Stimulated activated naive B cell treated with anti-CD40 and anti-IgM and Interleukin-4, amounts not matched to agents 10 μg/mL and 1 μg/mL and 100 μg/mL, for 72 hours (primary cell): ENCODE measurements at regions not wholly inside any gene's neighbourhood (a gene's known extent, or its start where the extent isn't known, plus 50 kb on each side); places are given as distances from the start of the nearest gene placed in this dataset.

Experiments used
- ATAC-seq, 2 donors: fragments of 150-1000 bp; cut with Tn5 transposase; replicated peaks; 2 replicates each; pipeline ENCODE4 v1.10.0; 2021; ENCODE audit warnings: moderate library complexity in 1 of 2
- DNase-seq: peaks from one replicate; pipeline ENCODE4 v3.0.0; 2021
- H3K27ac Mint-ChIP-seq: one replicate; pipeline ENCODE4 v1.8.0; 2022; ENCODE audit warnings: mild to moderate bottlenecking, mixed read lengths
- H3K27me3 Mint-ChIP-seq, 2 donors: one replicate each; pipeline ENCODE4 v1.8.0; 2022; ENCODE audit warnings: mixed read lengths in 2 of 2
- H3K36me3 Mint-ChIP-seq, 2 donors: one replicate each; pipeline ENCODE4 v1.8.0; 2022; ENCODE audit warnings: mixed read lengths in 2 of 2, mild to moderate bottlenecking in 1 of 2
- H3K4me1 Mint-ChIP-seq, 2 donors: one replicate each; pipeline ENCODE4 v1.8.0; 2022; ENCODE audit warnings: mixed read lengths in 2 of 2, mild to moderate bottlenecking in 1 of 2
- H3K4me3 Mint-ChIP-seq, 2 donors: one replicate each; pipeline ENCODE4 v1.8.0; 2022; ENCODE audit warnings: mild to moderate bottlenecking in 2 of 2, mixed read lengths in 2 of 2, moderate library complexity in 1 of 2
- H3K9me3 Mint-ChIP-seq, 2 donors: one replicate each; pipeline ENCODE4 v1.8.0; 2022; ENCODE audit warnings: mixed read lengths in 2 of 2, mild to moderate bottlenecking in 1 of 2

DNA sequence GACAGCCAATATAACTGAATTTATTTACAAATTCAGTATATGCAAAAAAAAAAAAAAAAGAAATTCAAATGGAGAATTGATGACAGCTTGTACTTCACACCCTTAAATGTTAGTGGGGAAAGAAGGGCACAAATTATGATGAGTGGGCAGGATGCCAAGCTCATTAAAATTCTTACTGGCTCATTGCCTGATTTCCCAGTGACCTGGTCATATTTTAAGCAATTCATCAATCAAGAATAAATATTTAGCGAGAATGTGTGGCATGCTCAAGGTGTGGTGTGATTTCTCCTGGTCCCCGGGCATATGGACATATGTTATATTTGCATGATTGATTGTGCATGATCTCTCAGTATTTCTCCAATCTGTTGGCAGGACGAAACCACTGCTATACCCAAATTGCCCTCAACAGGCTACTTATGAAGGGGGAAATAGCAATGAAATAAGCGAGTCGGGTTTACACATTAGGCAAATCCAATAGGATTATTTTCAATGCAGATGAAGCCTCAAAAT, 883.0 kb downstream of the LRRTM4 start:
- DNase-seq: no peak
- no peak for ATAC-seq
- no peak overlapping the region for H3K27ac Mint-ChIP-seq
- no peaks in the 10 kb centered on the region for H3K4me1 Mint-ChIP-seq
- no peak overlapping the region for H3K4me3 Mint-ChIP-seq
- H3K36me3 Mint-ChIP-seq: no peaks in the 10 kb centered on the region
- no peaks in the 10 kb centered on the region for H3K27me3 Mint-ChIP-seq
- peaks cover 3 to 8% of the 10 kb centered on the region in 2 donors for H3K9me3 Mint-ChIP-seq

GRCh38 chr2:76633276-76633921, 888.8 kb downstream of the LRRTM4 start:
- ATAC-seq (no peak), DNase-seq (no peak)
- peaks cover 0 to 4% of the 10 kb centered on the region in 2 donors for H3K9me3 Mint-ChIP-seq
- no peaks in the 10 kb centered on the region for H3K4me1 Mint-ChIP-seq
- no peaks in the 10 kb centered on the region for H3K36me3 Mint-ChIP-seq
- no peaks in the 10 kb centered on the region for H3K27me3 Mint-ChIP-seq
- H3K4me3 Mint-ChIP-seq: no peak overlapping the region
- H3K27ac Mint-ChIP-seq: no peak overlapping the region

DNA sequence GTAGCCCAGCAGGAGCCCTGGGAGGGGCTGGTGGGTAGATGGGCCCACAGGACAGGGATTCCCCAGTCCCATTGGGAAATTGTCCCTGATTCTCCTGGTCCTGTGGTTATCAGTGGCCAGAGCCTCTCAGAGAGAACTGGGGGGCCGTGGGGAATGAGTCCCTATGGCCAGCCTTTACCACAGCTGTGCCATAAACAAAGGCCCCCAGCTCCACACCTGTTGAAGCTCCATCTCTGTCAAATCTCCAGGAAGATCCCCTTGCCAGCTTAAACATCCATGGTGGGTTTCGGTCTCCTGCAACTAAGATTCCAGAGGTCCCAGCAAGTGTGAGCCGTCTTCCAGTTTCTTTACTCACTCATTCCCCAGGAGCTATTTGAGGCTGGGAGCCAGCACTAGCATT, 897.1 kb downstream of the LRRTM4 start:
- Mint-ChIP-seq H3K9me3 (peaks cover 2 to 8% of the 10 kb centered on the region in 2 donors), H3K36me3 (no peaks in the 10 kb centered on the region), H3K4me3 (no peak overlapping the region), H3K27ac (no peak overlapping the region), H3K4me1 (no peaks in the 10 kb centered on the region), H3K27me3 (no peaks in the 10 kb centered on the region)
- DNase-seq: no peak
- ATAC-seq: no peak

DNA sequence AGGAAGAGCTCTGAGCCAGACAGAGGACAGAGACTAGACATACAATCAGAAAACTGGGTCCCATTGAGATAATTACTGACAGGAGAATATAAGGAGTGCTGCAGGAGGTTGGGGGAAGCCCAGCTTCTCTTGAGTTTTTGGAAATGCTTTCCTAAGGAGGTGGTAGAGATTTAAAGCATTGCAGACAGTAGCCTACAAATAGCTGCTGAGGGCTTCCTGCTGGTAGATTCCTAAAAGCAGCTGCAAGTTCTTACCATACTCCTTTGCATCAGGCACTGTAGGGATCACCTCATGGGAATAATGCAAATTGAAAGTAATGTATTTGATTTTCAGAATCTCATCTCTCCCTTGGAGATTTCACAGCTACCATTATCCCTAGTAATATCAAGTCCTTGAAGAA, 902.6 kb upstream of the GCFC2 start:
- Mint-ChIP-seq H3K36me3 (no peaks in the 10 kb centered on the region), H3K9me3 (no peaks in the 10 kb centered on the region), H3K4me3 (no peak overlapping the region), H3K4me1 (no peaks in the 10 kb centered on the region), H3K27ac (no peak overlapping the region), H3K27me3 (no peaks in the 10 kb centered on the region)
- ATAC-seq (no peak), DNase-seq (no peak)

- Mint-ChIP-seq H3K27me3 (no peaks in the 10 kb centered on the region), H3K4me3 (no peak overlapping the region), H3K9me3 (no peaks in the 10 kb centered on the region), H3K36me3 (no peaks in the 10 kb centered on the region), H3K4me1 (no peaks in the 10 kb centered on the region), H3K27ac (no peak overlapping the region)
- ATAC-seq (no peak), DNase-seq (no peak)
Measured at GRCh38 chr2:76612764-76613163, 902.0 kb upstream of the GCFC2 start.

DNA sequence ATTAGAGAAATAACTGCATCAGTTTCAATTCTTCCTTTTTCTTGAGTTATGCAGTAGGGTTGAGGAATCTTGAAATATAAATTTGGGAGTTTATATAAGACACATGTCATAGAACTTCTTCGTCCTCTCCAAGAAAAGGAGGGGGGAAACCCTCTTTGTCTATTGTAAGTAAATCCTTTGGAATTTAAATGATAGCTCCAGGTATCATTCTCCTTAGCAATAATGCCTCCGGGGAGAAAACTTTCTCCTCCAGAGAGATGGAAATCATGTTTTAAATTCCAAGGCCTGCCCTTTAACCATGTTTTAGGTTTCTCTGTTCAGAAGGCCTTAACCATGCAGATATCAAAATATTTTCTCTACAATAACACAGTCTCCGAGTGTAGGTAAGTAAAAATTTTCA, 899.7 kb upstream of the GCFC2 start:
- no peaks in the 10 kb centered on the region for H3K27me3 Mint-ChIP-seq
- H3K27ac Mint-ChIP-seq: no peak overlapping the region
- H3K4me1 Mint-ChIP-seq: no peaks in the 10 kb centered on the region
- no peak overlapping the region for H3K4me3 Mint-ChIP-seq
- H3K9me3 Mint-ChIP-seq: no peaks in the 10 kb centered on the region
- DNase-seq: no peak
- ATAC-seq: no peak
- H3K36me3 Mint-ChIP-seq: no peaks in the 10 kb centered on the region

- H3K36me3 Mint-ChIP-seq: no peaks in the 10 kb centered on the region
- peak; percentile 8 for DNase-seq
- no peaks in the 10 kb centered on the region for H3K9me3 Mint-ChIP-seq
- H3K4me3 Mint-ChIP-seq: no peak overlapping the region
- peak; percentile 90 to 92 for ATAC-seq
- H3K27me3 Mint-ChIP-seq: no peaks in the 10 kb centered on the region
- H3K27ac Mint-ChIP-seq: no peak overlapping the region
- no peaks in the 10 kb centered on the region for H3K4me1 Mint-ChIP-seq
Measured at GRCh38 chr2:76599732-76600368, 889.1 kb upstream of the GCFC2 start.

- Mint-ChIP-seq H3K4me3 (no peak overlapping the region), H3K27me3 (no peaks in the 10 kb centered on the region), H3K4me1 (no peaks in the 10 kb centered on the region), H3K36me3 (no peaks in the 10 kb centered on the region), H3K9me3 (peaks cover 4 to 5% of the 10 kb centered on the region in 2 donors), H3K27ac (no peak overlapping the region)
- DNase-seq: no peak
- no peak for ATAC-seq
Measured at GRCh38 chr2:76584474-76584873, 873.8 kb upstream of the GCFC2 start.

- Mint-ChIP-seq H3K4me3 (no peak overlapping the region), H3K36me3 (no peaks in the 10 kb centered on the region), H3K4me1 (no peaks in the 10 kb centered on the region), H3K27me3 (no peaks in the 10 kb centered on the region), H3K9me3 (peaks cover 8 to 21% of the 10 kb centered on the region in 2 donors), H3K27ac (no peak overlapping the region)
- DNase-seq (no peak), ATAC-seq (no peak)
Measured at GRCh38 chr2:76579911-76580310, 869.2 kb upstream of the GCFC2 start.

DNA sequence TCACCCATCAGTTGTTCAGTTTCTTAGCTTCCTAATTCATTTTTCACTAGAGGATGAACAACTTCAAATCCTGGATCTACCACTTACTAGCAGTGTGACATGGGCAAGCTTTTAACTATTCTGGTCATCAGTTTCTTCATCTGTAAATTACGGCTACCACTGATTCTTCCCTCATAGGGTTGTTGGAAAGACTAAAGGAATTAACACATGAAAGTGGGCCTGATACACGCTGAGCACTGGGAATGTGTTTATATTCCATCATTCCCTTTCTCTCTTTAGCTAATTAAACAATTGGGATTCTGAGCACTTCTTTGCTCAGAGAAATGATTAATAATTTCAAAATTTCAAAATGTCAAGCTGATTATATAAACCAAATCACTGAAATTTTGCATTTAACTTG, 862.3 kb upstream of the GCFC2 start:
- ATAC-seq: no peak
- no peaks in the 10 kb centered on the region for H3K27me3 Mint-ChIP-seq
- H3K4me3 Mint-ChIP-seq: no peak overlapping the region
- DNase-seq: no peak
- H3K27ac Mint-ChIP-seq: no peak overlapping the region
- H3K9me3 Mint-ChIP-seq: peaks cover under 1 to 11% of the 10 kb centered on the region in 2 donors
- H3K36me3 Mint-ChIP-seq: no peaks in the 10 kb centered on the region
- H3K4me1 Mint-ChIP-seq: no peaks in the 10 kb centered on the region

DNA sequence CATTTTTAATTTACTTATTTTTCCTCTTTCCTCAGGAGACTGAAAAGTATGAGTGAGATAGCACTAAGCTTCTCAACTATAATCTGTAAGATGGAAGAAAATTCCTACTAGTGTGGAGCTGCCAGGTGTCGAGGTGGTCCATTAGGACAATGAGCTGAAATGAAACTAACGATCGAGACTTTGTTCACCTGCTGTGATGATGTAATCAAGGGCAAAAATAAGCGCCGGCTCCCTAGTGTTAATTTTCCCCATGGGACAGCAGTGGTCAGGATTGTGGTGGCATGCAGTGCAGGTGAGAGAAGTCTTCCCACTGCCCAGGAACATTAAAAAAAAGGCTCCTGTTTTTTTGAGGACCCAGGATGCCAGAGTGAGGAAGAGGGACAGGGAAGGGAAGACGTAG, 859.1 kb upstream of the GCFC2 start:
- H3K36me3 Mint-ChIP-seq: no peaks in the 10 kb centered on the region

DNA sequence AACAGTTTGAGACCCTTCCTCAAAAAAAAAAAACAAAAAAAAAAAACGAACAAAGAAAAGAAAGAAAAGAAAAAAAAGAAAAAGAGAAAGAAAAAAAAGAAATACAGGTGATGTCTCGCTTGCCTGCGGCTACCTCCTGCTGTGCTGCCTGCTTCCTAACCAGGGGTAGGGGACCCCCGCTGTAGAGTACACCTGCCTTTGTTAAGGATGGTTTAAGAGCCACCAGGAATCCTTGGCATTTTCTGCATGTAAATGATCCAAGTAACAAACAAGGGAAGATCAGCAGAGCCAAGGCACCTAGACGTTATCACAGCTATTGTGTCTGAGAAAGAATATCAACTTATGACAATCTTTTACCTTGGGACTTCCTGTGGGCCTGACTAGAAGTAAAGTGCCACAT, 856.8 kb upstream of the GCFC2 start:
- ATAC-seq (no peak), DNase-seq (no peak)
- no peaks in the 10 kb centered on the region for H3K4me1 Mint-ChIP-seq
- H3K36me3 Mint-ChIP-seq: no peaks in the 10 kb centered on the region
- H3K9me3 Mint-ChIP-seq: no peaks in the 10 kb centered on the region
- H3K27me3 Mint-ChIP-seq: no peaks in the 10 kb centered on the region
- H3K27ac Mint-ChIP-seq: no peak overlapping the region
- no peak overlapping the region for H3K4me3 Mint-ChIP-seq

More for the DNA sequence above, 859.1 kb upstream of the GCFC2 start:
- Mint-ChIP-seq H3K4me3 (no peak overlapping the region), H3K27me3 (no peaks in the 10 kb centered on the region), H3K27ac (no peak overlapping the region), H3K9me3 (no peaks in the 10 kb centered on the region), H3K4me1 (no peaks in the 10 kb centered on the region)
- no peak for ATAC-seq
- DNase-seq: no peak

DNA sequence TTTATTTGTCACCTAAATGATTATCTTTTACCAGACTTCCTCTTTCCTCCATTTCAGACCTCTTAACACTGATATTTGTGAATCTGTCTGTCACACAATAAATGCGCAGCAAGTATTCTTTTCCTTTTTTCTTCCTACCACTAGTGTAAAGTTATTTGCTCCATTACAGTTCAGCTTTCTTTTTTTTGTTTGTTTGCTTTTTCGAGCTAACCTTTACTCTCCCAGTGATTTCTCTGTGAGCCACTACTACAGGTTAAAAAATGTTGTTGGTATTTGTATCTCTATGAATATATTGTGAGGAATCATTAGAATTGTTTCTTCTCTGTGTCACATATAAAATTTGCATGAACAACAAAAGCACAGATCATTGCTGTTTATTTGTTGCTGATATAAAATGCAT, 854.0 kb upstream of the GCFC2 start:
- Mint-ChIP-seq H3K9me3 (no peaks in the 10 kb centered on the region), H3K27ac (no peak overlapping the region), H3K36me3 (no peaks in the 10 kb centered on the region), H3K4me3 (no peak overlapping the region), H3K27me3 (no peaks in the 10 kb centered on the region), H3K4me1 (no peaks in the 10 kb centered on the region)
- ATAC-seq (no peak), DNase-seq (no peak)

DNA sequence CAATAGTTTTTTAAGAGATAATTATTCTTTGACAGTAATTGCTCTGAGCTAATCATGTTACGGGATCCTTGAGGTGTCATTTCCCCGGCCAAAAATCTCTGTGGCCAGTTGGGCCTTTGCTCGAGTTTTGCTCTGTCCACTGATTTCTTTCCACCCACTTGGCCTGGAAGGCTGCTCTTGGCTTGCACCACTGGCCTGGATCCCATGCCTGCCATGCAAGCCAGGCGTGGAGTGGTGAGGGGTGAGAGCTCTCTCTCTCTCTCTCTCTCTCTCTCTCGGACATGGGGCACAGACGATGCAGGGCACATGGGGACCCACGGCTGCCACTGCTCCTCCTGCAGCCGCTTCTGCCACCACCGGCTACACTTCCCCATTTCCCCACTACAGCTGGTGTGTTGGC, 853.0 kb upstream of the GCFC2 start:
- Mint-ChIP-seq H3K4me1 (no peaks in the 10 kb centered on the region), H3K9me3 (no peaks in the 10 kb centered on the region)

DNA sequence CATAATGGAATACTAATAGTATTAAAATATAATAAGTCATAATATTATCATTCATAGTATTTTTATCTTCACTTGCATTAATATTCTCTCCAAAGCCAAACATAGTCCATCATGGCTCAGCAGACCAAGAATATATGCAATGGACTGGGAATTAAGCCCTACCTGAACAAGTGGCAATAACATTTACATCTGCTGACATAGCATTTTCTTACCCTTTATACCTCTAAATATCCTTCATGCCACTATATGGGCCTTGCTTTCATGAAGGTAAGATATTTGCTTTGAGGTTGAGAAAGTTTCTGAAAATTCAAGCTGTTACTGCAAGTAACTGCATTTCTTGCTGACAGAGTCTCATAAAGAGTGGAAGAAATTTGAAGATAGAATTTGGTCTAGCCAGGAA, 847.4 kb upstream of the GCFC2 start:
- DNase-seq: no peak
- Mint-ChIP-seq H3K27me3 (no peaks in the 10 kb centered on the region), H3K4me3 (no peak overlapping the region), H3K27ac (no peak overlapping the region), H3K4me1 (no peaks in the 10 kb centered on the region), H3K36me3 (no peaks in the 10 kb centered on the region), H3K9me3 (no peaks in the 10 kb centered on the region)
- no peak for ATAC-seq

More for the DNA sequence above, 853.0 kb upstream of the GCFC2 start:
- Mint-ChIP-seq H3K36me3 (no peaks in the 10 kb centered on the region), H3K27ac (no peak overlapping the region), H3K4me3 (no peak overlapping the region), H3K27me3 (no peaks in the 10 kb centered on the region)
- ATAC-seq: no peak
- DNase-seq: no peak
